ENCODE measurements at regions not wholly inside any gene's neighbourhood (a gene's known extent, or its start where the extent isn't known, plus 50 kb on each side); places are given as distances from the start of the nearest gene placed in this dataset.

GRCh38 chr9:126223798-126224531 lies 102.7 kb upstream of the MVB12B start:
- TF ChIP-seq CTCF (IDR thresholded peaks at IDR 0.05; ENCODE audit: extremely low read depth in 1 of 2, insufficient read depth in 1 of 2, low read depth in 1 of 2, low read length in 2 of 2) (no peak), POLR2AphosphoS5 (IDR thresholded peaks at IDR 0.05; ENCODE audit: insufficient read depth, low read depth, low read length) (no peak), FOS (IDR thresholded peaks at IDR 0.05; ENCODE audit: borderline replicate concordance, insufficient read depth, low read length) (no peak), POLR2A (IDR thresholded peaks at IDR 0.05; ENCODE audit: low read depth, low read length) (no peak), JUN (IDR thresholded peaks at IDR 0.05; ENCODE audit: borderline replicate concordance, insufficient read depth, insufficient read length, low read depth) (no peak), MYC (IDR thresholded peaks at IDR 0.05; ENCODE audit: low read depth, low read length) (no peak)

Measured in endothelial cell of umbilical vein (primary cell).